ENCODE measurements at regions not wholly inside any gene's neighbourhood (a gene's known extent, or its start where the extent isn't known, plus 50 kb on each side); places are given as distances from the start of the nearest gene placed in this dataset.

DNA sequence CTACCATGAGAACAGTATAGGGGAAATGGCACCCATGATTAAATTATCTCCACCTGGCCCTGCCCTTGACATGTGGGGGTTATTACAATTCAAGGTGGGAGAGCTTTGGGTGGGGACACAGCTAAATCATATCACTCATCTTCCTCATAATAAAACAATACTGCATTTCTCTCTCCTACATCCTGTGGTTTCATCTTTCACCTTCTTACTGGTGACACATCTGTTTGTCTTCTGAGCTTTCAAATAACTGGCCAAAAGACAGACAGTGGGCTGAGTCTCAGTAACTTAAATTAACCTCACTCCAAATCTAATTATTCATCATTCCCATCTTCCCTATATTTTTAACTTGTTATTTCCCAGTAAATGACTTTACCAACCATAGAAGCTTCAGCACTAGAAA is 729.7 kb upstream of the USP15 start:
- no peak overlapping the region for H3K27ac ChIP-seq
- no peak for DNase-seq
- H3K9ac ChIP-seq (ENCODE audit: low read depth in 2 of 2, low read length in 2 of 2) = no peak overlapping the region
- no peaks in the 10 kb centered on the region for H3K27me3 ChIP-seq
- H3K4me3 ChIP-seq = no peak overlapping the region
- no peaks in the 10 kb centered on the region for H3K9me3 ChIP-seq
- TF ChIP-seq, protein P1, sequence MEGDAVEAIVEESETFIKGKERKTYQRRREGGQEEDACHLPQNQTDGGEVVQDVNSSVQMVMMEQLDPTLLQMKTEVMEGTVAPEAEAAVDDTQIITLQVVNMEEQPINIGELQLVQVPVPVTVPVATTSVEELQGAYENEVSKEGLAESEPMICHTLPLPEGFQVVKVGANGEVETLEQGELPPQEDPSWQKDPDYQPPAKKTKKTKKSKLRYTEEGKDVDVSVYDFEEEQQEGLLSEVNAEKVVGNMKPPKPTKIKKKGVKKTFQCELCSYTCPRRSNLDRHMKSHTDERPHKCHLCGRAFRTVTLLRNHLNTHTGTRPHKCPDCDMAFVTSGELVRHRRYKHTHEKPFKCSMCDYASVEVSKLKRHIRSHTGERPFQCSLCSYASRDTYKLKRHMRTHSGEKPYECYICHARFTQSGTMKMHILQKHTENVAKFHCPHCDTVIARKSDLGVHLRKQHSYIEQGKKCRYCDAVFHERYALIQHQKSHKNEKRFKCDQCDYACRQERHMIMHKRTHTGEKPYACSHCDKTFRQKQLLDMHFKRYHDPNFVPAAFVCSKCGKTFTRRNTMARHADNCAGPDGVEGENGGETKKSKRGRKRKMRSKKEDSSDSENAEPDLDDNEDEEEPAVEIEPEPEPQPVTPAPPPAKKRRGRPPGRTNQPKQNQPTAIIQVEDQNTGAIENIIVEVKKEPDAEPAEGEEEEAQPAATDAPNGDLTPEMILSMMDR (IDR thresholded peaks at IDR 0.05) = no peak
- H3K4me1 ChIP-seq = no peaks in the 10 kb centered on the region
- intact Hi-C loops (cut with DNase I) = no loop called here
- no peaks in the 10 kb centered on the region for H3K36me3 ChIP-seq

DNA sequence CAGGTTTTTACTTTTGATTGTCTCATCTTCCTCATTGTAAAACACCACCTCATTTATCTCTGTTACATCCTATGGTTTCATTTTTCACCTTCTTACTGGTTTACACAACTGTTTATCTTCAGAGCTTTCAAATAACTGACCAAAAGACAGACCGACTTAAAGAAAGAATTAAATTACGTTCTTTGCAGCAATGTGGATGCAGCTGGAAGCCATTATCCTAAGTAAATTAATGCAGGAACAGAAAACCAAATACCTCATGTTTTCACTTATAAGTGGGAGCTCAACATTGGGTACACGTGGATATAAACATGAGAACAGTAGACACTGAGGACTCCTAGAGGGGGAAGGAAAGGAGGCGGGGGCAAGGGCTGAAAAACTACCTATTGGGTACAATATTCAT is 729.0 kb upstream of the USP15 start:
- H3K27ac ChIP-seq = no peak overlapping the region
- no peak for DNase-seq
- no peaks in the 10 kb centered on the region for H3K36me3 ChIP-seq
- no peaks in the 10 kb centered on the region for H3K4me1 ChIP-seq
- no peak overlapping the region for H3K4me3 ChIP-seq
- TF ChIP-seq, protein P1 (IDR thresholded peaks at IDR 0.05) = no peak
- no peaks in the 10 kb centered on the region for H3K9me3 ChIP-seq
- H3K9ac ChIP-seq (ENCODE audit: low read depth in 2 of 2, low read length in 2 of 2) = no peak overlapping the region
- intact Hi-C loops (cut with DNase I) = no loop called here
- no peaks in the 10 kb centered on the region for H3K27me3 ChIP-seq

DNA sequence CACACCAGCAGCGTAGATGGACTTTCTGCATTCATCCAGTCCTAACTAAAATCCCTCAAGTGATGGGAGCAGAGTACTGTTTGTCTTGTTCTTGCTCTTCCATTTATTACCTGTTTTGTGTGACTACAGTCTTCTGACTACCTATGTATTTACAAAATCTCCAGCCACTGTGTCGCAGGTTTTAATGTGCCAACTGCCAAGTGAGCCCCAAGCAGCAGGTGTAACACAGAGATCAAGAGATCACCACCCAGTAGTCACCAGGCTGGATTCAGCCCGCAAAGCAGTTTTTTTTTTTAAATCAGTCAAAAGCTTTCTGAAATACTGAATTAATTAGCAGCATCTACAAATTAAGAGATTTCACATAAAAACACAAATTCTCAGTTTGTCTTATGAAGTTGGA is 724.1 kb upstream of the USP15 start:
- H3K4me1 ChIP-seq = no peaks in the 10 kb centered on the region
- TF ChIP-seq, protein P1 (IDR thresholded peaks at IDR 0.05) = no peak
- H3K27me3 ChIP-seq = no peaks in the 10 kb centered on the region
- no peak overlapping the region for H3K9ac ChIP-seq (ENCODE audit: low read depth in 2 of 2, low read length in 2 of 2)
- H3K9me3 ChIP-seq = no peaks in the 10 kb centered on the region
- no peak overlapping the region for H3K27ac ChIP-seq
- no peaks in the 10 kb centered on the region for H3K36me3 ChIP-seq
- no peak for DNase-seq
- intact Hi-C loops (cut with DNase I) = no loop called here
- no peak overlapping the region for H3K4me3 ChIP-seq

DNA sequence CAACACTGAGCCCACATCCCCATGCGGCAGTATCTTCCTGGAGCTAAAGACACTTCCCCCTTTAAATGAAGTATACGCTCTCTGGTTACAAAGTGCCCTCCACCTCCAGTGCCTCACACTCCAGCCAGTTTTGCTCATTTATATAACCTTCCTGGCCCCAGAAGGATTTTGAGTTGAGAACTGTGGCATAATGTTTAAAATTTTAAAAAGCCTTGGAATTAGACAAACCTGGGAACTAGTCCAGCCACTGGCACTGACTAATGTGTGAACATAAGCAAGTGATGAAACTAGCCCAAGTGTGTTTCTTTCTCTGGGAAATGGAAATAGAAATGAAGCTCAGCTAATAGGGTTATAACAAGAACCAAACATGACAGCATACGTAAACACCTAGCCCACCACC is 723.7 kb upstream of the USP15 start:
- TF ChIP-seq, protein P1 (IDR thresholded peaks at IDR 0.05) = no peak
- H3K4me3 ChIP-seq = no peak overlapping the region
- intact Hi-C loops (cut with DNase I) = no loop called here

DNA sequence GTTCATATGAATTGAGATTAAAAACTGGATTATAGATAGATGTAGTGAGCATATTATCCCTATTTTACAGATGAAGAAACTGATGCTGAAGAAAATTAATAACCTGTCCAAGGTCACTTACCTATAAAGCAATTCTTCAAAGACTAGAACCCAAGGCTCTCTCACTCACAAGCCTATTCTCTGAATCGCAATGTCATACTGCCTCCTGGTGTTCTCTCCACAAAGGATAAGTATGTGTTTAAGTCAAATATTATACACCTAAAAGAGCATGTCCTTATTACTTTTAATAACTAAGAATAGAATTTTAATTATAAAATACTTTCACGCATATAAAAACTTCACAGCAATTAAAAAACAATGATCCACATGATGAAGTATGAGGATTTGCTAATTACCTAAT is 721.3 kb upstream of the USP15 start:
- H3K27me3 ChIP-seq = no peaks in the 10 kb centered on the region
- no peaks in the 10 kb centered on the region for H3K9me3 ChIP-seq
- H3K4me3 ChIP-seq = no peak overlapping the region
- no peaks in the 10 kb centered on the region for H3K36me3 ChIP-seq
- TF ChIP-seq, protein P1 (IDR thresholded peaks at IDR 0.05) = no peak
- H3K9ac ChIP-seq (ENCODE audit: low read depth in 2 of 2, low read length in 2 of 2) = no peak overlapping the region
- intact Hi-C loops (cut with DNase I) = no loop called here
- no peaks in the 10 kb centered on the region for H3K4me1 ChIP-seq
- no peak overlapping the region for H3K27ac ChIP-seq
- no peak for DNase-seq

More for the DNA sequence above, 723.7 kb upstream of the USP15 start:
- Histone ChIP-seq H3K4me1 (no peaks in the 10 kb centered on the region), H3K27ac (no peak overlapping the region), H3K27me3 (no peaks in the 10 kb centered on the region), H3K9ac (ENCODE audit: low read depth in 2 of 2, low read length in 2 of 2) (no peak overlapping the region), H3K36me3 (no peaks in the 10 kb centered on the region), H3K9me3 (no peaks in the 10 kb centered on the region)
- no peak for DNase-seq

DNA sequence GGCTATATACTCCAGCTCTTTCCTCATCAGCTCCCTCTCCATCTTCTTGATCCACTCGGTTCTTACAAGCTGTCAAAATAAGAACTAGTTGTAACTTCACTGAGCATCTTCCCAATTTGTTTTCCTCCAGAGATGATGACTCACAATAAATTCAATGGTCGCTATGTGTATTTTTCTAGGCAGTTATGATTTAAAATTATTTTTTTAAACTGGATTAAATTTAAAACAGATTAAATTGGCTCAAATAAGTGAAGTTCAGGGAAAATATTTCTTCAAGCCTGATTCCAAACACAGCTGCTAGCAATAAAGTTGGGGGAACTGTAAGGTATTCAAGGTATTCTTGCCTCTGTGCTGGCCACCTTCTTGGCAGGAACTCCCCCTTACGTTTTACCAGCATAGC is 717.7 kb upstream of the USP15 start:
- intact Hi-C loops (cut with DNase I) = no loop called here
- TF ChIP-seq, protein P1 (IDR thresholded peaks at IDR 0.05) = no peak
- Histone ChIP-seq H3K9me3 (no peaks in the 10 kb centered on the region), H3K4me3 (no peak overlapping the region), H3K36me3 (no peaks in the 10 kb centered on the region), H3K4me1 (no peaks in the 10 kb centered on the region), H3K9ac (ENCODE audit: low read depth in 2 of 2, low read length in 2 of 2) (no peak overlapping the region), H3K27me3 (no peaks in the 10 kb centered on the region), H3K27ac (no peak overlapping the region)
- DNase-seq = no peak

All from colonic mucosa (tissue), 4 donors.